Tibial nerve (tissue), 3 donors: ENCODE measurements at regions not wholly inside any gene's neighbourhood (a gene's known extent, or its start where the extent isn't known, plus 50 kb on each side); places are given as distances from the start of the nearest gene placed in this dataset.

Source experiments
- POLR2A ChIP-seq, 2 donors: fragments of 450-650 bp; IDR thresholded peaks; one replicate each; pipeline ENCODE4 v1.6.1; 2017; ENCODE audit warnings: antibody characterized with exemption in 2 of 2, mild to moderate bottlenecking in 2 of 2, moderate library complexity in 2 of 2
- TF ChIP-seq, protein P1 (sequence below), 5 experiments: fragments of 200-600 bp in 3 of 5; fragments of 450-650 bp in 2 of 5; sonication (generic) in 3 of 5; IDR thresholded peaks; one replicate each; pipeline ENCODE4 v1.5.1; 2016 to 2019; ENCODE audit warnings: antibody characterized with exemption in 5 of 5, mild to moderate bottlenecking in 3 of 5, moderate library complexity in 2 of 5

DNA sequence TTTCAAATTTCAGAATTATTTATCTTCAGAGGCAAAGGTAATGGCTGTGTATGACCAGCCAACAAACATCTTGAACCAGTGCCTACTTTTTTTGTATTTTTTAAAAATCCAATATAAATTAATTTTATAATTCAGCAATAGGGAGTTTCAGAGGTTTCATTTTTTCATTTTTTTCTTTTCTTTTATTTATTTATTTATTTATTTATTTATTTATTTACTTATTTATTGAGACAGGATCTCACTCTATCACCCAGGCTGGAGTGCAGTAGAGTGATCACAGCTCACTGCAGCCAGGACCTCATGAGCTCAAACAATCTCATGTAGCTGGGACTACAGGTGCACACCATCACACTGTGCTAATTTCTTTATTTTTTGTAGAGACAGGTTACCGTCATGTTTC is 250.5 kb downstream of the TMEM47 start:
- TF ChIP-seq, protein P1, sequence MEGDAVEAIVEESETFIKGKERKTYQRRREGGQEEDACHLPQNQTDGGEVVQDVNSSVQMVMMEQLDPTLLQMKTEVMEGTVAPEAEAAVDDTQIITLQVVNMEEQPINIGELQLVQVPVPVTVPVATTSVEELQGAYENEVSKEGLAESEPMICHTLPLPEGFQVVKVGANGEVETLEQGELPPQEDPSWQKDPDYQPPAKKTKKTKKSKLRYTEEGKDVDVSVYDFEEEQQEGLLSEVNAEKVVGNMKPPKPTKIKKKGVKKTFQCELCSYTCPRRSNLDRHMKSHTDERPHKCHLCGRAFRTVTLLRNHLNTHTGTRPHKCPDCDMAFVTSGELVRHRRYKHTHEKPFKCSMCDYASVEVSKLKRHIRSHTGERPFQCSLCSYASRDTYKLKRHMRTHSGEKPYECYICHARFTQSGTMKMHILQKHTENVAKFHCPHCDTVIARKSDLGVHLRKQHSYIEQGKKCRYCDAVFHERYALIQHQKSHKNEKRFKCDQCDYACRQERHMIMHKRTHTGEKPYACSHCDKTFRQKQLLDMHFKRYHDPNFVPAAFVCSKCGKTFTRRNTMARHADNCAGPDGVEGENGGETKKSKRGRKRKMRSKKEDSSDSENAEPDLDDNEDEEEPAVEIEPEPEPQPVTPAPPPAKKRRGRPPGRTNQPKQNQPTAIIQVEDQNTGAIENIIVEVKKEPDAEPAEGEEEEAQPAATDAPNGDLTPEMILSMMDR (IDR thresholded peaks at IDR 0.05): no peak
- TF ChIP-seq POLR2A (IDR thresholded peaks at IDR 0.05): no peak
